AG04449 (cell line): ENCODE measurements at regions not wholly inside any gene's neighbourhood (a gene's known extent, or its start where the extent isn't known, plus 50 kb on each side); places are given as distances from the start of the nearest gene placed in this dataset.

Experiments
- CTCF ChIA-PET: fragments of 350-600 bp; formaldehyde crosslinking; extraction: SDS; loops from one replicate; lab custom pipeline; 2021; ENCODE audit warnings: antibody characterized with exemption; lab: Yijun Ruan, JAX
- POLR2A ChIA-PET: fragments of 400-600, 350-600 bp; formaldehyde crosslinking; extraction: SDS; loops from one replicate; lab custom pipeline; 2020; ENCODE audit warnings: antibody characterized with exemption, inconsistent platforms; lab: Yijun Ruan, JAX
- DNase-seq: peaks from one replicate; pipeline ENCODE4 v3.0.0-alpha.2; 2010; ENCODE audit warnings: low read depth, low spot score
- H3K4me3 ChIP-seq: 2 replicates; pipeline ENCODE4 v1.5.1; 2011; ENCODE audit warnings: low read depth, mild to moderate bottlenecking, control low read depth, low read length
- TF ChIP-seq, protein P1 (sequence below): IDR thresholded peaks from one replicate; pipeline ENCODE4 v1.5.1; 2011; ENCODE audit warnings: mild to moderate bottlenecking, moderate library complexity, low read length, control low read depth, inconsistent platforms; ENCODE audit not compliant: insufficient read depth; ENCODE audit errors: missing control alignments

DNA sequence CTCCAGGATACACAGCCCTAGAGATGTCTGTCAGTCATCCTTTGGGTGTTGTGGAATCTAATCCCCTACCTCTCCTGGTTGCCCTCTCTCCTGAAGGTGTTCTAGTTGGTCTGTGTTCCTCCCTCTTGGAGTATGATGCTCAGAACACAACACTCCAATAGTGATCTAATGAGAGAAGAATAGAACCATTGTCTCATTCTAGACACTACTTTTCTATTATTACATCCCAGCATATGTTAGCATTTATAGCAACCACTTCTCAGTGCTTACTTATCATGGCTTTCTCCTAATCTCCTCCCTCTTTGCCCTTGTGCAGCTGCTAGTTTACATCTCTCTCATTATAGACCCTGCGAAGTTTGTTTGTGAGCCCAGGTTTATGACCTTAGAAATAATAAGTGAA is 109.0 kb downstream of the UNC5CL start:
- ChIA-PET CTCF (no interaction called here), POLR2A (no interaction called here)
- DNase-seq, result no peak
- TF ChIP-seq, protein P1, sequence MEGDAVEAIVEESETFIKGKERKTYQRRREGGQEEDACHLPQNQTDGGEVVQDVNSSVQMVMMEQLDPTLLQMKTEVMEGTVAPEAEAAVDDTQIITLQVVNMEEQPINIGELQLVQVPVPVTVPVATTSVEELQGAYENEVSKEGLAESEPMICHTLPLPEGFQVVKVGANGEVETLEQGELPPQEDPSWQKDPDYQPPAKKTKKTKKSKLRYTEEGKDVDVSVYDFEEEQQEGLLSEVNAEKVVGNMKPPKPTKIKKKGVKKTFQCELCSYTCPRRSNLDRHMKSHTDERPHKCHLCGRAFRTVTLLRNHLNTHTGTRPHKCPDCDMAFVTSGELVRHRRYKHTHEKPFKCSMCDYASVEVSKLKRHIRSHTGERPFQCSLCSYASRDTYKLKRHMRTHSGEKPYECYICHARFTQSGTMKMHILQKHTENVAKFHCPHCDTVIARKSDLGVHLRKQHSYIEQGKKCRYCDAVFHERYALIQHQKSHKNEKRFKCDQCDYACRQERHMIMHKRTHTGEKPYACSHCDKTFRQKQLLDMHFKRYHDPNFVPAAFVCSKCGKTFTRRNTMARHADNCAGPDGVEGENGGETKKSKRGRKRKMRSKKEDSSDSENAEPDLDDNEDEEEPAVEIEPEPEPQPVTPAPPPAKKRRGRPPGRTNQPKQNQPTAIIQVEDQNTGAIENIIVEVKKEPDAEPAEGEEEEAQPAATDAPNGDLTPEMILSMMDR, result no peak
- H3K4me3 ChIP-seq, result no peak overlapping the region

DNA sequence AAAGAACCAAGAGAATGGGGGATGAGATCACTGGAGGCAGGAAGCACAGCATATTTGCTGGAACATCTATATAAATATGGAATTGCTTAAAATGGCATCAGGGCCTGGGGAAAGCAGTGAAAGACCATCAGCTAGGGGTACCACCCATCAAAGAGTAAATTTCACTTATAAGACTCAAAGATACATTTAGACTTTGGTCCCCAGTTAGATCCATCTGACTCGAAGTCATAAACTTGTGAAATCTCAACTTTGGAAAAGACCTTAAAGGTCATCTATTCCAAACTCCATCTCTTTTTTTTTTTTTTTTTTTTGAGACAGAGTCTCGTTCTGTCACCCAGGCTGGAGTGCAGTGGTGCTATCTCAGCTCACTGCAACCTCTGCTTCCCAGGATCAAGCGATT is 109.8 kb downstream of the UNC5CL start:
- POLR2A ChIA-PET, result no interaction called here
- H3K4me3 ChIP-seq, result no peak overlapping the region
- no peak for DNase-seq
- CTCF ChIA-PET, result interaction anchor here (1.3 to 1.4 kb wide), 2 partner anchors 17 to 24 kb away, joined by 3 to 5 read pairs; no protein-coding TSS in a partner anchor
- TF ChIP-seq, protein P1, result no peak

DNA sequence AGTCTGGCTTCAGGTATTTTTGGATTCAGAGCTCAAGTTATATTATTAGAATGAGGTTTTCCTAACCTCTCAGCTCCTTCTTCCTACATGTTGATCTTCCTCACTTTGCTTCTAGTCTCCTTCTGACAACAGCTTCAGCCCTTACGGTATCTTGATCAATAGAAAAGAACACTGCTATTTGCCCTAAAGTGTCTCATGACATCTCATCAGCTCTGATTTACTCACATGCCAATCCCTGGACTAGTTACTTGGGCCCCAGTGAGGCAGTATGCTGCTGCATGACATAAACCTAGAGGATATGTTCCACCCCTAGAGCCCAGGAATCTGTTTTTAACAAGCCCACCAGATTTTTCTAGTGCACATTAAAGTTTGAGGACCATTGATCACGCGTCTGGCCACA is 110.3 kb downstream of the UNC5CL start:
- DNase-seq, result no peak
- ChIA-PET POLR2A (no interaction called here), CTCF (interaction anchor here (1.3 to 1.4 kb wide), 2 partner anchors 17 to 24 kb away, joined by 3 to 5 read pairs; no protein-coding TSS in a partner anchor)
- TF ChIP-seq, protein P1, result no peak
- H3K4me3 ChIP-seq, result no peak overlapping the region

DNA sequence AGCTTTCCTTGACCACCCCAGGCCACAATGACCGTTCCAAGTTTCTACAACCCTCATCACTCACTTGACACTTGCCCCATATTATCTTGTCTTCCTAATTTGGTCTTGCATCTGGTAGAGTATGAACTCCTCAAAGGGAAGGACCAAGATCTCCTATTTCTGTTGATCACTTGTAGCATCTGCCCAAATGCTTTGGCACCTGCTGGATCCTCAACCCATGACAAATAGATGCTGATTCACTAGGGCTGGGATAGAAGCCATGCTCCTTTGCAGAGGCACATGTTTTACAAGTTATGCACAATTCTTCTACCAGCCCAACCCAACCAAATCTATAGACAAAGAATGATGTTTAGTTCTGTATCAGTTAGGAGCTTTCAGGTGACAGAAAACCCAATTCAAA is 110.7 kb downstream of the UNC5CL start:
- ChIA-PET POLR2A (no interaction called here), CTCF (interaction anchor here (1.3 to 1.4 kb wide), 2 partner anchors 16 to 25 kb away, joined by 3 to 5 read pairs; no protein-coding TSS in a partner anchor)
- TF ChIP-seq, protein P1, result no peak
- no peak for DNase-seq
- H3K4me3 ChIP-seq, result no peak overlapping the region

DNA sequence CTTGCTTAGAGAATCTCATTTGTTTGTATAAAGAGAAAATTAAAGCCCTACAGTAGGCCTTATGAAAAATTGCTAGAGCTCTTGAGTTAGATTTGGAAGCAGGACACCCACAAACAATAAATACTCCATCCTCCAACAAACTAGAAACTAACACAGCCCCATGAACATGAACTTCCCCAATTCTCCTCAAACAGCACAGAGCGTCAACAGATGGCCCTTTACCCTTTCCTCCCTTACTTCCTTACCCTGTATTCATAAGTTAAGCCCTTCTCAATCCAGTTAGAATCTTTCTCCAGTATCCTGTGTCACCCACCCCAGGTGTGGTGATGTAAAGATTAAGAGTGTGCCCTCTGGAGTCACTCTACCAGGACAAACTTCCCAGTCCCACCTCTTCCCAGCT is 113.7 kb downstream of the UNC5CL start:
- ChIA-PET POLR2A (no interaction called here), CTCF (no interaction called here)
- TF ChIP-seq, protein P1, result no peak
- DNase-seq, result no peak
- H3K4me3 ChIP-seq, result no peak overlapping the region

DNA sequence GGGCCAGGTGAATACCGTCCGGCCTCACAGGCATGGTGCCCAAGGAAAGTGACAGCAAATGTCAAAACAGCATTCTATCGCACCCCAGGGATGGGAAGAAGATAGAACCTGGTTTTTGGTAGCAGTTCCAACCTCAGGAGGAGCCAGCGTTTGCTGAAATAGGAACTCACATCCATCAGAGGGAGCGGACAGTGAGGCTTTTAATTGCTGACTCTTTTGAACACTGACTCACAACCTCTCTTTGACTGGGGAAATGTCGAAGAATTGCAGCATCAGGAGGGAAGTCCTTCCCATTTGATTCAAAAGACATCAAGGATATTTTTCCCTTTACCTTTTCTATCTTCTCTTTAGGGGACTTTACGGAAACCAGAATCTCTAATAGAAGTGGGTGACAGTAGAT is 114.2 kb downstream of the UNC5CL start:
- TF ChIP-seq, protein P1, result no peak
- ChIA-PET CTCF (interaction anchor here (1.8 kb wide), 1 partner anchor 103 kb away, joined by 9 read pairs; no protein-coding TSS in a partner anchor), POLR2A (no interaction called here)
- no peak for DNase-seq
- H3K4me3 ChIP-seq, result no peak overlapping the region
